ENCODE measurements at regions not wholly inside any gene's neighbourhood (a gene's known extent, or its start where the extent isn't known, plus 50 kb on each side); places are given as distances from the start of the nearest gene placed in this dataset.
"Not testable (repeated sequence)": the region's sequence is repeated elsewhere in the genome, so short reads cannot be mapped to it uniquely, and the experiment has no call there.

DNA sequence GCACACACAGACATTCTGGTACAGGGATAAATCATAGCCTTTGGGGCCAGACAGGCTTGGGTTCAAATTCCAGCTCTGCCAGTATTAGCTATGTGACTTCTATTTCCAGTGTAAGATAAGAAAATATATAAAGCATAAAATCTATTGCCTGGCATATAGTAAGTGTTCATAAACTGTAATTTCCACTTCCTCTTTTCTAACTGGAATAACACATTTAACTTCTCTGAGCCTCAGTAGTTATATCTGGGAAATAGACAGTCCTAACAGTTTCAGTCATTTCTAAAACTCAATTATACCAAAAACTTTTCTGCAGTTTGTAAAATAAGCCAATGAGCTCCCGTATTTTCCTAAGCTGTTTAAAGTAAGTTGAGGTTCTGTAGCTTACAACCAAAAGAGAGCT, 351.4 kb downstream of the ZNF326 start:
- DNase-seq, result no peak

DNA sequence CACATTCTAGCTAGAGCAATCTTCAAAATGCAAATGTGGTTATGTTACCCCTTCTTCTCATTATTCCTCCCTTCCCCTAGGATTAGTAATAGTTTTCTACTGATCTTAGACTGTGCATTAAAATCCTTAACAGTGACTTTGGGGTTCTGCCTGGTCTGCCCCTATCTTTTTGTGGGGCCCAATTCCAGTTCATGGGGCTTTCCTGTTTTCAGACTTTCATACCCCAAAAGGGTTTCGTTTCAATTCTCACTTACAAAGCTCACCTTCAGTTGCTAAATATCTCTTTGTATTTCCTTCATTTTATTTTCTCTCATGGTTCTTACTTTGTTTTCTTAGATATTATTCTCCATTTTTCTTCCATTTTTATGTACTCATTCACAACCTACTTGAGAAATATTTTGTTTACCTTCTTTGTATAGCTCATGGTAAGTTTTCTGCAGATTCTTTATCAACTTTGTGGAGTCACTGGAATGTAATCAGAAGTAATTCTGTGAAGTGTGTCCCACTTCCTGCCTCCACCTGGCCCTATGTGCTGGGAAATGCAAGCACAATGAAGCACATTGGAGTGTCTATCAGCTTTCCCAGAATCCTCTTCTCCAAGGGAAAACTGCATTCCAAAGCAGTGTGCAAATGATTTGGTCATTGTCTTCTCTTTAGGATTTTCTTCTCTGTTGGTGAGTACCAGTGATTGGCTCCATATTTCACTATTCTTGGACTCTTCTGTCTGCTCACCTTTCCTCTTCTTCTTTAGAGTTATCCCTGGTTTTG, 350.2 kb downstream of the ZNF326 start:
- DNase-seq, result no peak

DNA sequence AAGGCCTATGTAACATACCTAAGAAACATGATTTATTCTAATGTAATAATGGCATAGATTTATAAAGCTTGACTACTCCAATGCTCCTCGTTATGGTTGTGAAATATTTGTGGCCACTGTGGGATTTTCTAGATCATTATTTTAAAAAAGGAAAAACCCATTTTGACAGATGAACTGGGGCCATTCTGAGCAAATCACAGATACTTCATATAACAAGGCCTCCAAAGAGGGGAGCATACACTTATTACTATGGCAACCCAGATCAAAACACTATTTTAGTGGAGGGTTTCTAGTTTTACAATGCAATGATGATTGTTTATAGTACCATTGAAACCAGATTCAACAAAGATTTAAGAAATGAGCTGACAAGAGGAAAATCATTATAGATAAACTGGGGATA, 346.6 kb downstream of the ZNF326 start:
- DNase-seq, result no peak

DNA sequence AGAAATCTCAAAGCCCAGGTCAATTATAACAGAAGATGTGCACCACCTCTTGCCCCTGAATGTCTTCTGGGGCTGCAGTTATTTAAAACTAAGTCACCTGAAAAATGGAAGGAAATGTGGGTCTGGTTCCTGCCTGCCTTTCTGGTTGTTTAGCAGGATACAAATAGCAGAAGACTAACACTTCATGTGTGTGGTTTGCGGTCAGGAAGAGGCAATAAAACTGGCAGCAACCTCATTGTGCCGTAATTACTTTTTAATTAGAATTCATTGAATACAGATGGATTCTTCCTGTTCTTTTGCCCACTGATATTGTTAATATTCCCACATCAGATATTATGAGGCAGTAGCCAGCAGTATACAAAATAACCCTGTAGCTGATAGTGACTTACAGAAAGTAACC, 345.7 kb downstream of the ZNF326 start:
- DNase-seq, result no peak

DNA sequence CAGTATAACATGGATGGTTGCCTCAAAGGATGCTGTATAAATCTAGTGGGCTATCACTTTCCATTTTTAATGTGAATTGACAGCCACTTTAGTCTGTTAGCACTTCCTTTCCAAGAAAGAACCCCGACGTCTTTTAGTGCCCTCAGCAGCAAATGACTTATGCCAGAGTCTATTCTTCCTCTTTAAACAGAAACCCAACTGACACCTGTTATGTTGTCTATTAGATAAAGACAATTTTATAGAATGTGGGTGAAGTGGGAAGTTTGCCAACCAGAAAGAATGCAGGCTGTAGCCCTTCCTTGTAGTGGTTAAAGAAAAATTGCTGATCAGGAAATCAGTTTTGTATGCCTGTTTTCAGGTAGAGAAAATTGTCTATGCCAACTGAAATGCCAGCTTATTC, 344.9 kb downstream of the ZNF326 start:
- DNase-seq, result no peak

DNA sequence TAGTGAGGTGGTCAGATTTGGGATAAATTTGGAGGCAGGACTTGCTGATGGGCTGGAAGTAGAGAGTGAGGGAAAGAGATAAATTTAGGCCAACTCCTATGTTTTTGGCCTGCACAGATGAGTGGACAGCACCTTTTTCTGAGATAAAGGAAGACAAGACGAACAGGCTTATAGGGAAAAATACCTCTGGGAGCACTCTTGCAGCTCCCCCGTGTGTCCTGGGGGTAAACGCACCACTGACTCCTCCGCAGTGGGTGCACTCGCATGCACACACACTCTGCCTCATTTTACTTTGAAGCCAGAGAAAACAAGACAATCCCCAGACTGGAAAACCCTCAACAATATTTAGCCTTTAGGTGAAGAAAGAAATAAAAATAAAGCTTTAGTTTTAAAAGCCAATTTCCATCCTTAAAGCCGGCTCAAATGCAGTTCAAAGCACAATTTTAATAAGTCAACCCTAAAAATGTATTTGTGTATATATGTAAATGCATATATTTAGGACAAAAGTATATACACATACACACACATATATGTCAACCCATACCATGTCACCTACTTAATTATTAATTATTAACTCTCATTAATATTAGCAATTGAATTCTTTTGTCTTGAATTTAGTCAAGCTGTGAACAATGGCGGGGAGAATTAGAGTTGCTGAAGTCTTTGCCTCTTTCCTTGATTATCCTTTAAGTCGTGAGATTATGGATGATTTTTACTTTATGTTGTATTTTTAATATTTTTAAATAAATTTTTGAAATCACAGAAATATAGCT, 341.8 kb downstream of the ZNF326 start:
- no peak for DNase-seq

DNA sequence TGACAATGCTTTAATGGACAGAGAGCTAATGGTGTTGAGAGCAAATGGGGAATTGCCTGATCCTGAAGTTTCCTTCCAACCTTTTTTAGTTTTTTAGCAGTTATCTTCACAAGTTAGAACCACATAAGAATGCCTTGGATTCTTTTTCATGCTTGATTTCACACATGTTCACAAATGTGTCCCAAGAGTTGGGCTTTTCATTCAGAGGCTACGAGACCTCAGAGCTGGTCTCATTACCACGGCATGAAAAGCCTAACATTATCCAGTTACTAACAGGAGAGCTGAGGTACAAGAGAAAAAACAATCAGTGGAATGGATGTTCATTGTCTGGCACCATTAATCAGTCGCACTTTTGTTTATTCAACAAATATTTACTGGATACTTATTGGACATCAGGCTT, 340.6 kb downstream of the ZNF326 start:
- no peak for DNase-seq

DNA sequence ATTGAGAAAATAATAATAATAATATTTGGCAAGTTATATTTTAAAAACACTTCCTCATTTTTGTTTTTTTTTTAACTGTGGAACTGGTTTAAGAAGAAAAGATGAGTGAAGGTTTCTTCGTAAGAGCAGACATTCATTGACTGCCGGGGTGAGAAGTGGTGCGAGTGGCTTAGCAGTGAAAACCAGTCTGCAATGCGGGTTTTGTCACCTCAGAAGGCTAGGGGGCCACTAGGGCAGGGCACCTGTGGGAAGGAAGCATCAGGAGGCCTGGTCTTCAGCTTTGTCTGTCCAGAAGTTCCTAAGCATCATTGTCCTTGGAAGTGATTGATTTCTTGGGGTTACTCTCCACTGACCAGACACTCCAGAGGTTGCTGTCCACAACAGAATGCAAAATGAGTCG, 339.2 kb downstream of the ZNF326 start:
- no peak for DNase-seq

DNA sequence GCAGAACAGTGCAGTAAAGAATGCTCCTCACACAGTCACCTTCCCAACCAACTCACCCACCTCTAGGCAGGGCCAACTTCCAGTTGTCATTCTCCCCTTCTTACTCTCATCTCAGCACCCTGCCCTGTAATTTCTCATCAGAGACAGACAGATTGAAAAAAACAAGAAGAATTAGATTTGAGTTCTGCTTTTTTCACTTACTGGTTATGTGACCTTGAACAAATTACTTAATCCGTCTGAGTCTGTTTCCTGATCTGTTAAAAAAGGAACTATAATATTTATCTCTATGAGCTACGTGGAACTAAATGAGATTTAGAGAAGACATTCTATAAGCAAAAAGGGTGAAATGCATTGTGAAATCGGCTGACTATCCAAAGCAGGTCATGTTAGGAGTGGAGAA, 330.3 kb downstream of the ZNF326 start:
- no peak for DNase-seq

DNA sequence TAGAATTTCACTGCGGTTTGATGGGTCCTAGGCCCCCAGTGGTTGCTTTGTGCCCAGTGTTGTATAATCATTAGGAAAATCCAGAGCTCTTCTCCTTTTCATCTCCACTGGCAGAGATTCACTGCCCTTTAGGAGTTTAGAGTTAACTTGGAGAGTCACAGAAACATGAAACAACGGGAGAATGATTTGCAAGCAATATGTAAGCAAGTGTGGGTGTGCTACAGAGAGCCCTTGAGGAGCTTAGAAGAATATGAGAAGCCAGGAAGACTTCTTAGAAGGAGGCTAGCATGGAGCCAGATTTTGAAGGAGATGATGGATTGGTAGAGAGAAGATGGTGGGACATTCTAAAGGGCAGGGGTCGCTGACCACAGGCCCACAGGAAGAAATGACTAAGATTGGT, 327.3 kb downstream of the ZNF326 start:
- no peak for DNase-seq

DNA sequence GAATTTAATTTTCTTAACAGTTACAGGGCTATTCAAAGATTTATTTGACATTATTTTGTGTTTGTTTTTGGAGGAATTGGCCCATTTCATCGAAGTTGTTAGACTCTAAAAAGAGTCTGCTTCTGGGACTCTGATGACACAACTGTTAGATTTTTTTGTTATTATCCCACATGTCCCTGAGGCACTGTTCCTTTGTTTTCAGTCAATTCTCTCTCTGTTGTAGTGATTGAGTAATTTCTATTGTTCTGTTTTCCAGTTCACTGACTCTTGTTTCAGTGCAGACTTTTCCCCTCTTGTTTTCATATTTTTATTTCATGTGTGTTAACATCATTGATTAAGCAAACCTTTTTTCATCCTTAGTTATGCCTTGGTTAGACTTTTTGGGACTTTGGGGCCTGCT, 325.0 kb downstream of the ZNF326 start:
- no peak for DNase-seq

DNA sequence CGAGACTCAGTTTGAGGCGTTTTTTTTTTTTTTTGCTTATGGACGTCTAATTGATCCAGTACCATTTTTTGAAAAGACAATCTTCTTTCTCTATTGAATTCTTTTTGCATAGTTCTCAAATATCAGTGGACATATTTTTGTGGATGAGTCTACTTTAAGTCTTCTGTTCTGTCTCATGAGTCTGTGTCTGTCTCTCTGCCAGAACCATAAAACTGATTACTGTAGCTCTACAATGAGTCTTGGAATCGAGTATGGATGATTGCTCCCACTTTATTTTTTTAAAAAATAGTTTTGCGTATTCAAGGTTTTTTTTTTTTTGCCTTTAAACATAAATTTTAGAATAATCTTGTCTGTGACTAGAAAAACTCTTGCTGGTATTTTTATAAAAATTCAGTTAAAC, 323.5 kb downstream of the ZNF326 start:
- no peak for DNase-seq

DNA sequence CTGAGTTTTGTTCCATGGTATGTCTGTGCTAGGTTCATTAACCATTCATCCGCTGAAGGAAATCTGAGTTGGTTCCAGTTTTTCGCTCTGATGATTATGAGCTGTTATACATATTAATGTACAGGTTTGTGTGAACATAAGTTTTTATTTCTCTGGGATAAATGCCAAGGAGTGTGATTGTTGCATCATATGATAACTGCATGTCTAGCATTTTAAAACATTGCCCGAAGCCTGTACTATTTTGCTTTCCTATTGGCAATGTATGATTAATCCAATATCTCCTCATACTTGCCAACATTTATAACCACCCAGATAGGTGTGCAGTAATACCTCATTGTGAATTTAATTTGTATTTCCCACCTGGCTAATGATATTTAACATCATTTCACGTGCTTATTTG, 322.7 kb downstream of the ZNF326 start:
- DNase-seq, result no peak

DNA sequence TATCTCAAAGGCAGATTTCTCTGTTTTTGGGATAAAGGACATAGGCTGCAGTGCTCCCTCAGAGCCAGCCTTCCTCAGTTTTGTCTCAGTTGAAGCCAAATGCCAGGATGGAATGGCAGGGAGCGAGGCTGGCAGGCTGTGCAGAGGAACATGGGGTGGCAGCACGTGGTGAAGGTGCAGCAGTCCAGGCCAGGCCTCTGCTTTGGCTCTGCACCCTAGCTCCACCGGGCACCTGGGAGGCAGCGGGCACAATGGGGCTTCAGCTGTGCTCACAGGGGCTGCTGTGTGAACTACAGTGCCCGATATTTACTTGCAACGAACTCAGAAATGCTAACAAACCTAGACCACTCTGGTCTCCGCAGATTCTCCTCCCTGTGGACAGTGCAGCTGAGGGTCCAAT, 319.6 kb downstream of the ZNF326 start:
- DNase-seq, result no peak

DNA sequence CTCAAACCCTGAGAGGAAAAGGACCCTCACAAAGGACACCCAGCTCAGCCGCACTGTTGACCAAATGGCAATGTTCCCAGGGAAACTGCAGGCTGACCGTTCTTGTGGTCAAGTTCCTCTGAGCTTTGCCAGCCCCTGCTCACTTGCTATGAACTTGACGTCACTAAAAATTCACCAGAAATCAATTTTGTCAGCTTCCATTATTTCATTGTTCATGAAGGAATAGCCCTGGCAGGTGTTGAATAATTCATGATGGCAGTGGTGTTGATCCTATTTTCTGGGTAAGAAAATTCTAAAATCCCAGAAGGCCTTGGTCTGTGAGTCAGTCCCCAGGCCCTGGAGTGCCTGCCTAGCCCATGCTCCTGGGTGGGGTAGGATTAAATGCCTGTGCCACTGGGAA, 318.9 kb downstream of the ZNF326 start:
- no peak for DNase-seq

DNA sequence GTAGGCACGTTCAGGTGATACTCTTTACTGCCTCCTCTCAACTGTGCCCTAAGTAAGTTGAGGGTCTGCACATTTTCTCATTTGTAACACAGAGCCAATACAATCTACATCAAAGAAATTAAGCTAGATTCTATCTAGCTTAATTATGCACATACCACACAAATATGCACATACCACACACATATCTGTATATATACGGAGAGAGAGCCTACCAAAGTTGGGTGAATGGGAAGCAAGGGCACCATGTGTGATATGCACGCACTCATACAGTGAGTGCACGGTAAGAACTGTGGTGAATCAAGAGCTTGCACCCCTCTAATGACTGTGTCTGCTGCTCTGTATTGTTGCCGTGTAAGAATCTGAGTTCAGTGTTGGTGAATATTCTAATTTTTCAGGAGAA, 314.9 kb downstream of the ZNF326 start:
- DNase-seq, result no peak

DNA sequence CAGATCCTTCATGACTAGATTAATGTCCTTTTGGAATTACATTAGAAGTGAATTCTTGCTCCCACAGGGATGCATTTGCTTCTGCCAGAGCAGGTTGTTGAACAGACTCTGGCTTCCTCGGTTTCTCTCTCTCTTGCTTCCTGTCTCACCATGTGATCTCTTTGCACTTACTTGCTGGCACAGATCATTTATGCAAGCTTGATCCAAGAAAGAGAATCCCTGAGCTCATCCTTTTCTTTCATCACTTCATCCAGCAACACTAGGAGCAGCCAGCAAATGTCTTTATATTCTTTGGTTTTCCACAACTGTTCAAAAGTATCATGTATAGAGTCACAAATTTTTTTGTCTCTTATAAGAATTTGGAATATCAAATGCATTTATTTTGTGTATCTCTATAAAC, 313.5 kb downstream of the ZNF326 start:
- DNase-seq, result no peak

DNA sequence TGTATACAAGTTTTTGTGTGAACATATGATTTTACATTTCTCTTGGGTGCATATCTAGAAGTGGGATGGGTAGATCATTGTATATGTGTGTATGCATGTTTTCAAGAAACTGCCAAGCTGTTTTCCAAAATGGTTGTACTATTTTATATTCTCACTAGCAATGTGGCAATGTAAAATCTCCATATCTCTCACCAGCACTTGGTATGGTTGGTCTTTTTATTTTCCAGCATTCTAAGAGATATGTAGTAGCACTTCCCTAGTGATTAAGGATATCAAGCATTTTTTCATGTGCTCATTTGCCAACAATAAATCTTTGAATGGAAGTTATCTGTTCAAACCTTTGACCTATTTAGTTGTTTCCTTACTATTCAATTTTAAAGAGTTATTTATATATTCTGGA, 310.7 kb downstream of the ZNF326 start:
- DNase-seq, result no peak

DNA sequence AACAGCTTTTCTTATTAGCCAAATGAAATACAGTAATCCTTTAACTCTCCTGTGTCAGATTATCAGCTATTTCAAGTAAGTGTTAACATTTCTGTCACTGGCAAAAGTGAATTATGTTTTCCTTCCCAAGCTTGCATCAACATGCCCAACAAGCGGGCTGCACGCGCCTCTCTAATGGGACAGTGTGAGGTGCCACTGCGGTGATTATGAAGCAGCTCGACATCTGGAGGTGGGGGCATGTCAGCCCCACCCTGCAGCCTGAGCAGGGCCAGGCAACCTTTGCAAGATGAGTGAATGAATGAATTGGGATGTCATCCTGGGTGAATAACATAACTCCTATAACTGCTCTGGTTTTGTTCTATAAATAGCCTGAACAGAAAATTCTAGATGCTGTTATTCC, 301.4 kb downstream of the ZNF326 start:
- DNase-seq, result no peak

DNA sequence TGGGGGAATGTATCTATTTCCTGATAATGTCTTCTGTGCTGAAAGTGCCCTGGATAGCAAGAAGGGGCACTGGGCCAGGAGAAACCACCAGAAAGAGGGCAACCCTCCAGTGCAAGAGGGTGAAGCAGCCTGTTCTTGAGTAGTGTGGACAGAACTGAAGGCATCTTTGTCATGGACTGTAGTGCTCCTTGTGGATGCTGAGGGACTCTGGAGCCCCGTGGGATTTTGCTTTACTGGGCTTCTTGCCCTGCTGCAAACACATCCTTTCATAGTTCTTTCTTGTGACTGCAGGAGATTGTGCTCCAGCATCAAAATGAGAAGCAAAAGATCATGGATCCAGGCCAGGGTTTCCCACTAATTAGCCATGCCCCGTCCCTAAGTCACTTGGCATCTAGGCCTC, 300.6 kb downstream of the ZNF326 start:
- no peak for DNase-seq

DNA sequence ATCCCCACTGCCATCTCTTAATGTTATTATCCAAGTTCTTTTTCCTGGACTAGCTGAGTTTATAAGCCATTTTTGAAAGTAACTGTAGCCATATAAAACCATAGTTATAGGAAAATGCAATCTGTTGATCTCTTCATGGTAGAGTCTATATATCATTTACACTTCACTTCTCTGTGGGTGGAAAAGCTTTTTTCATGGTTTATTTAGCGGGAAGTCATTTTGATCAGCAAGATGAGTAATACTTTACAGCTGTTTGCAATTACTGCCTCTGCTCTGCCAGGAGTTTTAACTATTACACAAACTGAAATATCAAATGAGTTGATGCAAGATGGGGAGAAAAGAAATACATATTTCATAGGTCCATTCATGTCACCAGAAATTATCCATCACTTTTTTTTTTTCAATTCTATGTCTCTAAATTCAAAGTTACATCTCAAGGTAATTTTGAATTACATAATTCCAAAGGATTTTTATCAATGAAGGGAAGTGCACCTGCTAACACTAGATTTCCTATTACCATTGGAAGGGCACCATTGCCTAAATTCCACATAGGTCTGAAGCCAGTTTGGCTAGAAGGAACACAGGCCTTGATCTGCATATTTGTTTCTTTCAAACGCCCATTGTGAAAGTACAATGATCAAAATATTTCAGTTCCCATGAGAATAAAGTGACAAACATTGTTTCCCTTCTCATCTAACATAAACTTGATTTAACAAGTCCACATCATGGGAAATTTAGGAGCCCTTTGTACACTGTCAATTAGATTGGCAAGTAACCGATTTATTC, 296.7 kb downstream of the ZNF326 start:
- DNase-seq, result no peak

DNA sequence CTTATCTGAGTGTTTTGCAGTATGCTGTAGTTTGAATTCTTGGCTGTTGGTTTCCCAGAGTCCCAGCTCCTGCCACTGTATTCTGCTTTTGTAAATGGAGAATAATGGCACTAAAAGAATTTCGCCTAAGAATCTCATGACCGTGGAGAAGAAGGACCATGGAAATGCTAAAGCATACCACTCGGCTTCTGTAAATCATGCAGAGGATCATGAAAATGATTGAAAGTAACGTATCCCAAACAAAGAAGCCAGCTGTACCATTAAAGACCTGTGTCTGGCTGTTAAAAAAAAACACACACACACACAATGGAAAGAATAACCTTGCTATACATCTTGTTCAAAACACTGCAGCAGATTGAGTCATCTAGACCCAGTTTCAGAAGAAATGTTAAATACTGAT, 287.9 kb downstream of the ZNF326 start:
- DNase-seq, result no peak

DNA sequence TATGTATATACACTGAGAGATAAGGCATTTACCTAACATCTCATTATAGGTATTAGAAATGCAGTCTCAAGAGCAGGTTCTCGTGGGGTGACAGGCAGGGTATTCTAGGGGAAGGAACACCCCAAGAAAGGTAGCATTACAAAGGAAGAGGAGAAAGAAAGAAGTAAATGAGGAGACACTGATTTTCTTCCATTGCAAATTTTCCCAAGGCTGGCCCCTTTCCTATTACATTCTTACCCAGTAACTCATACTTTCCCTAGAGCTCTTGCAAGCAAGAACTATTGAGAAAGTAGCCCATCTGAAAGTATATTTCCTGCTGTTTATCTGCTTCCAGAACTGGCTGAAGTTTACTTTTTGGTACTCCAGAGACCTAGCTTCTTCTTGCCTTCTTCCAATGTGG, 287.0 kb downstream of the ZNF326 start:
- not testable (repeated sequence) for DNase-seq

DNA sequence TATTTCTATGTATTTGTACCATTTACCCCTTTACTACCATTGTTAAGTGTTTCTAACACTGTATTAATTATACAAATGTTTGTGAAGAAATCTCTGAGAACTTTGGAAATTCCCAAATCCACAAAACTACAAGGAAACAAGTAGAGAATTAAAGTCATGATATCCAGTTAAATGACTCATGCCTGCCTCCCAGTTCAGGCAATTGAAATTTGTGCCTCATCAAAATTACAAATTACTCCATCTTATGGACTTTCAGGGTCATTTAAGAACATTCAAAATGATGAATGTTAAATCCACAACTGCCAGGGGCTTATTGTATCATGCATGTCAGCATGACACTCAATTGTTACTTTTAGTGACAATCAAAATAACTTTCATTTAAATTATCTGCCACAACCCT, 282.4 kb downstream of the ZNF326 start:
- DNase-seq, result no peak

Measured in stimulated activated naive CD4-positive, alpha-beta T cell (primary cell).